Vagina (tissue), 2 donors: ENCODE measurements at regions not wholly inside any gene's neighbourhood (a gene's known extent, or its start where the extent isn't known, plus 50 kb on each side); places are given as distances from the start of the nearest gene placed in this dataset.

Experiments used
- CTCF ChIP-seq, 3 experiments: fragments of 450-650 bp in 2 of 3; fragments of 200-600 bp in 1 of 3; sonication (generic) in 1 of 3; IDR thresholded peaks; one replicate each; pipeline ENCODE4 v1.5.1; 2017 to 2019; ENCODE audit warnings: antibody characterized with exemption in 3 of 3, mild to moderate bottlenecking in 2 of 3, moderate library complexity in 2 of 3
- POLR2A ChIP-seq, 2 donors: fragments of 450-650 bp; IDR thresholded peaks; one replicate each; pipeline ENCODE4 v1.6.1; 2017; ENCODE audit warnings: antibody characterized with exemption in 2 of 2, mild to moderate bottlenecking in 2 of 2, moderate library complexity in 2 of 2

- TF ChIP-seq POLR2A (IDR thresholded peaks at IDR 0.05), result no peak
- TF ChIP-seq CTCF (IDR thresholded peaks at IDR 0.05), result no peak
These were observed 901.9 kb upstream of the WWC1 start for GRCh38 chr5:167389537-167389936.
